ENCODE measurements at regions not wholly inside any gene's neighbourhood (a gene's known extent, or its start where the extent isn't known, plus 50 kb on each side); places are given as distances from the start of the nearest gene placed in this dataset.

DNA sequence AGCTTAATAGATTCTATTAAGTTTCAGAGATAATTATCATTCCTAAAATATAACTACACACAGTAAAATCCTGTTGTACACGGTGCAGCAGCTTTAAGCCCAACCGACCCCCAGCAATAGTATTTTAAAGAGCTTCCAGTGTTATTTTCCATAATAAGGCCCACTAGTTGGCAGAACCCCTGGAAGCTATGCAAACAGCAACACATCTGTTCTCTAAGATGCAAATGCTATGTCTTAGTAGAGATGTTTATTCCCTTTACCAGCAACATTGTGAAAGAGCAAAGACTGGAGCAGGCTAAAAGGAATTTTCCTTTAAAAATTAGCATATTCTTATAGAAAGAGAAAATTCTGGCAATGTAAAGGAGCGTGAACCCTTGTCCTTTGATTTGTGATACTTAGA is 819.7 kb upstream of the ALCAM start:
- WGBS (ENCODE audit: extremely low coverage, insufficient read length, low lambda C conversion rate) = no CpG with 5 or more reads among the region's 3 CpGs
- Histone ChIP-seq H3K79me2 (ENCODE audit: insufficient read depth, low read length) (no peaks in the 10 kb centered on the region), H4K91ac (ENCODE audit: insufficient read length, low read depth, low read length) (no peak overlapping the region), H2BK15ac (ENCODE audit: low read depth, low read length) (no peak overlapping the region), H3K23ac (ENCODE audit: insufficient read length, low read depth, low read length) (no peak overlapping the region), H3T11ph (ENCODE audit: low read length) (no peak overlapping the region), H3K18ac (ENCODE audit: insufficient read length, low read depth, low read length) (no peak overlapping the region), H4K8ac (replicated peaks; ENCODE audit: insufficient read length, low read depth, low read length) (no peak overlapping the region), H3K4ac (ENCODE audit: low read depth, low read length) (no peak overlapping the region), H3K27me3 (ENCODE audit: insufficient read depth, low read length) (peaks cover 10% of the 10 kb centered on the region; the same call in 1 of the 2 replicates), H2BK12ac (ENCODE audit: insufficient read length, low read depth, low read length) (no peak overlapping the region), H3K23me2 (ENCODE audit: insufficient read length, low read depth, low read length, poor library complexity, severe bottlenecking) (no peaks in the 10 kb centered on the region), H2BK20ac (ENCODE audit: low read depth, low read length, poor library complexity, severe bottlenecking) (no peak overlapping the region), H4K20me1 (ENCODE audit: control insufficient read depth, insufficient read depth, insufficient read length) (no peaks in the 10 kb centered on the region), H2BK120ac (ENCODE audit: low read depth, low read length, poor library complexity, severe bottlenecking) (no peak overlapping the region), H3K56ac (ENCODE audit: insufficient read length, low read depth, low read length) (no peak overlapping the region), H4K5ac (ENCODE audit: insufficient read length, low read depth, low read length) (no peak overlapping the region), H2BK5ac (ENCODE audit: insufficient read length, low read length) (no peak overlapping the region), H2AFZ (ENCODE audit: low read length) (no peak overlapping the region), H3K9me3 (ENCODE audit: control insufficient read depth, low read depth, low read length) (no peaks in the 10 kb centered on the region), H2AK5ac (ENCODE audit: insufficient read length, low read length) (no peak overlapping the region), H3K4me1 (ENCODE audit: insufficient read depth, low read length) (peaks cover 2% of the 10 kb centered on the region; the same call in 1 of the 2 replicates), H3K9ac (ENCODE audit: extremely low read depth, insufficient read length, low read length) (no peak overlapping the region), H3K27ac (ENCODE audit: insufficient read length, low read depth, low read length) (no peak overlapping the region), H3K4me2 (ENCODE audit: insufficient read depth, insufficient read length, low read length) (no peak overlapping the region), H3K79me1 (ENCODE audit: insufficient read depth, low read depth, low read length, poor library complexity, severe bottlenecking) (no peaks in the 10 kb centered on the region), H3K14ac (ENCODE audit: insufficient read depth, low read length) (no peak overlapping the region)
- Mint-ChIP-seq H3K4me3 (no peak overlapping the region), H3K4me1 (peaks cover 52 to 68% of the 10 kb centered on the region in 2 experiments), H3K27ac (no peak overlapping the region), H3K27me3 (ENCODE audit: low read depth) (peaks cover 23% of the 10 kb centered on the region), H3K9me3 (peaks cover 0 to 2% of the 10 kb centered on the region in 2 experiments; a peak in 3 of 5 replicates), H3K36me3 (ENCODE audit: insufficient read depth in 1 of 3, low read depth in 3 of 3) (peaks cover 0 to 8% (median 4%) of the 10 kb centered on the region in 3 experiments; a peak in 3 of 7 replicates)
- DNase-seq = no peak
- TF ChIP-seq, protein P1, sequence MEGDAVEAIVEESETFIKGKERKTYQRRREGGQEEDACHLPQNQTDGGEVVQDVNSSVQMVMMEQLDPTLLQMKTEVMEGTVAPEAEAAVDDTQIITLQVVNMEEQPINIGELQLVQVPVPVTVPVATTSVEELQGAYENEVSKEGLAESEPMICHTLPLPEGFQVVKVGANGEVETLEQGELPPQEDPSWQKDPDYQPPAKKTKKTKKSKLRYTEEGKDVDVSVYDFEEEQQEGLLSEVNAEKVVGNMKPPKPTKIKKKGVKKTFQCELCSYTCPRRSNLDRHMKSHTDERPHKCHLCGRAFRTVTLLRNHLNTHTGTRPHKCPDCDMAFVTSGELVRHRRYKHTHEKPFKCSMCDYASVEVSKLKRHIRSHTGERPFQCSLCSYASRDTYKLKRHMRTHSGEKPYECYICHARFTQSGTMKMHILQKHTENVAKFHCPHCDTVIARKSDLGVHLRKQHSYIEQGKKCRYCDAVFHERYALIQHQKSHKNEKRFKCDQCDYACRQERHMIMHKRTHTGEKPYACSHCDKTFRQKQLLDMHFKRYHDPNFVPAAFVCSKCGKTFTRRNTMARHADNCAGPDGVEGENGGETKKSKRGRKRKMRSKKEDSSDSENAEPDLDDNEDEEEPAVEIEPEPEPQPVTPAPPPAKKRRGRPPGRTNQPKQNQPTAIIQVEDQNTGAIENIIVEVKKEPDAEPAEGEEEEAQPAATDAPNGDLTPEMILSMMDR (conservative IDR thresholded peaks at IDR 0.05) = no peak
